HT1080 (cell line): ENCODE measurements at regions not wholly inside any gene's neighbourhood (a gene's known extent, or its start where the extent isn't known, plus 50 kb on each side); places are given as distances from the start of the nearest gene placed in this dataset.
"Not testable (repeated sequence)": the region's sequence is repeated elsewhere in the genome, so short reads cannot be mapped to it uniquely, and the experiment has no call there.

Experiments used
- DNase-seq: peaks from one replicate; pipeline ENCODE4 v3.0.0-alpha.2; 2015; ENCODE audit warnings: low read depth

GRCh38 chr9:85792057-85792456 is 50.3 kb upstream of the AGTPBP1 start:
- not testable (repeated sequence) for DNase-seq

- DNase-seq, result not testable (repeated sequence)
Observed at GRCh38 chr9:85802978-85803695, 61.4 kb upstream of the AGTPBP1 start.

- DNase-seq, result not testable (repeated sequence)
Observed at GRCh38 chr9:85804847-85805133, 63.0 kb upstream of the AGTPBP1 start.

- DNase-seq, result peak; percentile 55
Observed at GRCh38 chr9:85805134-85806005, 63.6 kb upstream of the AGTPBP1 start.

- not testable (repeated sequence) for DNase-seq
Observed at GRCh38 chr9:85808329-85808728, 66.6 kb upstream of the AGTPBP1 start.

GRCh38 chr9:85813388-85813787 is 71.6 kb upstream of the AGTPBP1 start:
- DNase-seq, result not testable (repeated sequence)

GRCh38 chr9:85814800-85815199 is 73.0 kb upstream of the AGTPBP1 start:
- not testable (repeated sequence) for DNase-seq

GRCh38 chr9:85818971-85819370 is 77.2 kb upstream of the AGTPBP1 start:
- DNase-seq, result peak; percentile 4

- DNase-seq, result not testable (repeated sequence)
Observed at GRCh38 chr9:85820598-85820997, 78.8 kb upstream of the AGTPBP1 start.

GRCh38 chr9:85824949-85825348 is 83.2 kb upstream of the AGTPBP1 start:
- not testable (repeated sequence) for DNase-seq

- not testable (repeated sequence) for DNase-seq
Observed at GRCh38 chr9:85834591-85834990, 92.8 kb upstream of the AGTPBP1 start.

GRCh38 chr9:85843949-85844348 is 97.0 kb upstream of the NAA35 start:
- peak; percentile 30 for DNase-seq

- DNase-seq, result not testable (repeated sequence)
Observed at GRCh38 chr9:85847782-85848181, 93.2 kb upstream of the NAA35 start.

GRCh38 chr9:85858056-85858750 is 82.7 kb upstream of the NAA35 start:
- peak; percentile 41 for DNase-seq

- no peak for DNase-seq
Observed at GRCh38 chr9:85859765-85860164, 81.2 kb upstream of the NAA35 start.

GRCh38 chr9:85861882-85862281 is 79.1 kb upstream of the NAA35 start:
- not testable (repeated sequence) for DNase-seq

- DNase-seq, result no peak
Observed at GRCh38 chr9:85863875-85864274, 77.1 kb upstream of the NAA35 start.

- no peak for DNase-seq
Observed at GRCh38 chr9:85871008-85871407, 69.9 kb upstream of the NAA35 start.

GRCh38 chr9:85871683-85872082 is 69.3 kb upstream of the NAA35 start:
- DNase-seq, result not testable (repeated sequence)

GRCh38 chr9:85872463-85872862 is 68.5 kb upstream of the NAA35 start:
- DNase-seq, result peak; percentile 24

- DNase-seq, result no peak
Observed at GRCh38 chr9:85876628-85877027, 64.3 kb upstream of the NAA35 start.
